ENCODE measurements at regions not wholly inside any gene's neighbourhood (a gene's known extent, or its start where the extent isn't known, plus 50 kb on each side); places are given as distances from the start of the nearest gene placed in this dataset.
A peak's percentile ranks its signal among the peaks of the same experiment; 100 is the strongest.

- POLR2A ChIA-PET, result no interaction called here
- CTCF ChIA-PET, result no interaction called here
- Mint-ChIP-seq H3K4me1 (ENCODE audit: low read depth) (no peaks in the 10 kb centered on the region), H3K27me3 (ENCODE audit: low read depth) (no peaks in the 10 kb centered on the region), H3K9me3 (ENCODE audit: insufficient read depth) (no peaks in the 10 kb centered on the region), H3K27ac (no peak overlapping the region), H3K36me3 (ENCODE audit: low read depth) (no peaks in the 10 kb centered on the region), H3K4me3 (no peak overlapping the region)
- no peak for ATAC-seq
- no peak for DNase-seq
These were observed 128.0 kb upstream of the GPR12 start for GRCh38 chr13:26888632-26889031.

- ATAC-seq (no peak), DNase-seq (no peak)
- no peaks in the 10 kb centered on the region for H3K36me3 Mint-ChIP-seq (ENCODE audit: low read depth)
- H3K27ac Mint-ChIP-seq, result no peak overlapping the region
- CTCF ChIA-PET, result interaction anchor here (0.7 to 1.1 kb wide), 2 partner anchors 14 to 16 kb away, joined by 3 to 5 read pairs; no protein-coding TSS in a partner anchor
- H3K9me3 Mint-ChIP-seq (ENCODE audit: insufficient read depth), result no peaks in the 10 kb centered on the region
- H3K27me3 Mint-ChIP-seq (ENCODE audit: low read depth), result no peaks in the 10 kb centered on the region
- POLR2A ChIA-PET, result no interaction called here
- no peak overlapping the region for H3K4me3 Mint-ChIP-seq
- H3K4me1 Mint-ChIP-seq (ENCODE audit: low read depth), result no peaks in the 10 kb centered on the region
These were observed 127.0 kb upstream of the GPR12 start for GRCh38 chr13:26887594-26887993.

GRCh38 chr13:26883613-26884257 is 123.1 kb upstream of the GPR12 start:
- Mint-ChIP-seq H3K36me3 (ENCODE audit: low read depth) (no peaks in the 10 kb centered on the region), H3K27me3 (ENCODE audit: low read depth) (no peaks in the 10 kb centered on the region), H3K9me3 (ENCODE audit: insufficient read depth) (no peaks in the 10 kb centered on the region), H3K4me3 (no peak overlapping the region), H3K27ac (no peak overlapping the region), H3K4me1 (ENCODE audit: low read depth) (no peaks in the 10 kb centered on the region)
- ChIA-PET CTCF (interaction anchor here (0.9 kb wide), 1 partner anchor 185 kb away, joined by 3 read pairs; no protein-coding TSS in a partner anchor), POLR2A (no interaction called here)
- DNase-seq (no peak), ATAC-seq (no peak)

GRCh38 chr13:26882731-26883130 is 122.1 kb upstream of the GPR12 start:
- Mint-ChIP-seq H3K9me3 (ENCODE audit: insufficient read depth) (no peaks in the 10 kb centered on the region), H3K36me3 (ENCODE audit: low read depth) (no peaks in the 10 kb centered on the region), H3K4me3 (no peak overlapping the region), H3K4me1 (ENCODE audit: low read depth) (no peaks in the 10 kb centered on the region), H3K27ac (no peak overlapping the region), H3K27me3 (ENCODE audit: low read depth) (peaks cover 4% of the 10 kb centered on the region)
- DNase-seq (no peak), ATAC-seq (no peak)
- ChIA-PET POLR2A (no interaction called here), CTCF (no interaction called here)

DNA sequence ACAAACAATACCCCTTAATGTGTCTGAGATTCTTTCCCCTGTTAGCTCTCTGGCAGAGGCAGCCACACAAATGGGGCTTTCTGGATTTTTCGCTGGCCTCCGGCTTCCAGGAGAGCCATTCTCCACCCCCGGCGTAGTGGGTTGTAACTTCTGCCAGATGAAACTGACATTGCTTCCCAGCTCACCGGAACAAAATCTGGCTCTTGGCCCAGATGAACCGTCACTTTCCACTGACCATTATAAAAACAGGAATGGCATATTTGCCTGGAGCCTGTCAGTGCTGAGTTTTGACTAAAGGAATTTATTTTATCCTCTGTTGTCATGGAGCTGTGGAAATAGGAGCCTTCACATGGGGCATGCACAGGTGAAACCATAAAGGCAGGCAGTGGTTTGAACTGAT is 120.6 kb upstream of the GPR12 start:
- no peak for DNase-seq

DNA sequence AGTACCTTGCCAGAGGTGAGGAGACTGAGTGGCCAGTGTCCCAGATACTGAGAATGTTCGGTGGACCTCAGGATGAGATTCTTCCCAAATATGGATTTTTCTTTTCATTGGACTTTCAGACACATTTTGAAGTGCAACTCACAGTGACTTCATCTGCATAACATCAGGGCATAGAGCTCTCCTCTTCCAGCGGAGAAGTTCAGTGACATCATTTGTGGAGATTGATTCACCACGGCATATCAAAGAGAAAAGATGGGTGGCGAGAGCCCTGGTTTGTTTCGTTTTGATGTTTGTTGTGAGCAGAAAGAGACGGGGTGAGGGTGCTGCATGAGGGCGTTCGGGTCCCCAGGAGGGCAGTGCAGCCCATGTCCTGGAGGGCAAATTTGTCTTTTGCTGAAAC is 120.1 kb upstream of the GPR12 start:
- CTCF ChIA-PET, result interaction anchor here (1.2 kb wide), 1 partner anchor 8 kb away, joined by 4 read pairs; no protein-coding TSS in a partner anchor
- peaks cover 8% of the 10 kb centered on the region for H3K9me3 Mint-ChIP-seq (ENCODE audit: insufficient read depth)
- no peak for ATAC-seq
- no peak overlapping the region for H3K4me3 Mint-ChIP-seq
- no peak overlapping the region for H3K27ac Mint-ChIP-seq
- POLR2A ChIA-PET, result interaction anchor here (1.0 kb wide), 1 partner anchor 9 kb away, joined by 3 read pairs; no protein-coding TSS in a partner anchor
- H3K36me3 Mint-ChIP-seq (ENCODE audit: low read depth), result no peaks in the 10 kb centered on the region
- peaks cover 8% of the 10 kb centered on the region for H3K27me3 Mint-ChIP-seq (ENCODE audit: low read depth)
- DNase-seq, result no peak
- H3K4me1 Mint-ChIP-seq (ENCODE audit: low read depth), result no peaks in the 10 kb centered on the region

More for the DNA sequence above, 120.6 kb upstream of the GPR12 start:
- Mint-ChIP-seq H3K27ac (no peak overlapping the region), H3K4me1 (ENCODE audit: low read depth) (no peaks in the 10 kb centered on the region), H3K36me3 (ENCODE audit: low read depth) (no peaks in the 10 kb centered on the region), H3K4me3 (no peak overlapping the region), H3K9me3 (ENCODE audit: insufficient read depth) (peaks cover 5% of the 10 kb centered on the region), H3K27me3 (ENCODE audit: low read depth) (peaks cover 8% of the 10 kb centered on the region)
- POLR2A ChIA-PET, result interaction anchor here (1.0 kb wide), 1 partner anchor 8 kb away, joined by 3 read pairs; no protein-coding TSS in a partner anchor
- no peak for ATAC-seq
- CTCF ChIA-PET, result interaction anchor here (1.2 kb wide), 1 partner anchor 8 kb away, joined by 4 read pairs; no protein-coding TSS in a partner anchor

- ATAC-seq (no peak), DNase-seq (no peak)
- Mint-ChIP-seq H3K27ac (no peak overlapping the region), H3K27me3 (ENCODE audit: low read depth) (peaks cover 10% of the 10 kb centered on the region), H3K36me3 (ENCODE audit: low read depth) (no peaks in the 10 kb centered on the region), H3K9me3 (ENCODE audit: insufficient read depth) (peaks cover 8% of the 10 kb centered on the region), H3K4me1 (ENCODE audit: low read depth) (no peaks in the 10 kb centered on the region), H3K4me3 (no peak overlapping the region)
- ChIA-PET POLR2A (no interaction called here), CTCF (no interaction called here)
These were observed 117.9 kb upstream of the GPR12 start for GRCh38 chr13:26878438-26878837.

DNA sequence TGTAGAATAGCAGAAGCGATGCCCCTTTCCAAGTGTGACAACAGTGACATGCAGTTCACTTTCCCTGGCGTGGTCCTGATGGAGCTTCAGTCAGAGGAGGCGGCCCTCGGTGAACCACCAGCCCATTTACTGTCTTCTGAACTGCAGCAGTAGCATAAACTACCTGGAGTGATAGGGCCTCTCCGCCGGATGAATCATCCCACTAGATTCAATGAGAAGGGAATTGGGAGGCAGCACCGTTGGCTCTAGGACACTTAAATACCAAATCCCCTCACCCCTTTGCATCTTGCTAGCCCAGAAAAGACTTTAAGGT is 112.8 kb upstream of the GPR12 start:
- no peak overlapping the region for H3K4me3 Mint-ChIP-seq
- H3K4me1 Mint-ChIP-seq (ENCODE audit: low read depth), result no peaks in the 10 kb centered on the region
- ATAC-seq (no peak), DNase-seq (no peak)
- POLR2A ChIA-PET, result no interaction called here
- no peaks in the 10 kb centered on the region for H3K36me3 Mint-ChIP-seq (ENCODE audit: low read depth)
- H3K9me3 Mint-ChIP-seq (ENCODE audit: insufficient read depth), result peaks cover 8% of the 10 kb centered on the region
- CTCF ChIA-PET, result interaction anchor here (0.7 to 4.7 kb wide), 24 partner anchors 8 to 688 kb away, joined by 3 to 71 read pairs (median 4); no protein-coding TSS in a partner anchor
- H3K27ac Mint-ChIP-seq, result no peak overlapping the region
- H3K27me3 Mint-ChIP-seq (ENCODE audit: low read depth), result peaks cover 9% of the 10 kb centered on the region

DNA sequence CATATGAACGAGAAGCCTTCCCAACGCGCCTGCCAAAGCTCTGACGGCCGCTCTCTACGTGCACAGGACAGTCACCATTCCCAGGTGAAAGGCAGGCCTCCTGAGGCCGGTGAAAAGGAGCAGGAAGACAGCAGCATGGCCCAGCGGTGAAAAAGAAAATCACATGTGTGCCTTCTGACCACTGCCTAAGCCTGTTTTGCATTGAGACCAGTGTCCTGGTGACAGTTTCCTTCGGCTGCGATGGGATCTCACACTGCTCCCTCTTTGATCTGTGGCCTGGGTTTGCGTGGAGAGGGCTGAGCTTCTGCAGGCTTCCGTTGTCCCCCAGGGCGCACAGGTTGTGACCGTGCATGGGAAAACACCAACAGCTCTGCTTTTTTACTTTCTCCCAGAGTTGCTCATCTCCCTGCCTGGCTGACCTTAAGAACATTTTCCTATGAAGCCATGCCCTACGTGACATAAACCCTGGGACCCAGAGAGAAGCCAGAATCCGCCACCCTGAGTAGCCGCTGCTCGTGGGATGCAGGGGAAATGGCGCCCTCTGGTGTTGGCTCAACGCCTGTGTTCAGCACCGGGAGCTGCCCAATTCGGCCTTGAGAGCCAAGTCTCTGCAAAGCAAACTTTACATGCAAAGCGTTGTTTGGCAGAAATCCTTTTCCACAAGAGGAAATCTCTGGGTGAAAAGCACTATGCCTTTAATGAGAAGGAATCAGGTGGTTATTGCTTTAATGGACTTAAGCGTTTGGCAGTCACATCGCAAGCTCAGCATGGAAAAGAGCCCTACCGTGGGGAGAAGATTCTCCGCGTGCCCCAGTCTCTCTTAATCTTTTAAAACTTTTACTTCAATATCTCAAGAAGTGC is 112.2 kb upstream of the GPR12 start:
- Mint-ChIP-seq H3K4me3 (no peak overlapping the region), H3K27me3 (ENCODE audit: low read depth) (peaks cover 6% of the 10 kb centered on the region), H3K4me1 (ENCODE audit: low read depth) (no peaks in the 10 kb centered on the region), H3K36me3 (ENCODE audit: low read depth) (no peaks in the 10 kb centered on the region), H3K27ac (no peak overlapping the region), H3K9me3 (ENCODE audit: insufficient read depth) (peaks cover 8% of the 10 kb centered on the region)
- DNase-seq, result peak; percentile 76
- POLR2A ChIA-PET, result no interaction called here
- CTCF ChIA-PET, result interaction anchor here (0.7 to 4.7 kb wide), 25 partner anchors 8 to 688 kb away, joined by 3 to 71 read pairs (median 4); no protein-coding TSS in a partner anchor
- ATAC-seq, result peak; percentile 71

GRCh38 chr13:26867451-26868091 is 107.0 kb upstream of the GPR12 start:
- no peaks in the 10 kb centered on the region for H3K4me1 Mint-ChIP-seq (ENCODE audit: low read depth)
- ChIA-PET POLR2A (interaction anchor here (0.8 kb wide), 1 partner anchor 1093 kb away, joined by 3 read pairs; no protein-coding TSS in a partner anchor), CTCF (no interaction called here)
- ATAC-seq (no peak), DNase-seq (peak; percentile 46)
- H3K27ac Mint-ChIP-seq, result no peak overlapping the region
- no peak overlapping the region for H3K4me3 Mint-ChIP-seq
- H3K9me3 Mint-ChIP-seq (ENCODE audit: insufficient read depth), result no peaks in the 10 kb centered on the region
- H3K36me3 Mint-ChIP-seq (ENCODE audit: low read depth), result no peaks in the 10 kb centered on the region
- no peaks in the 10 kb centered on the region for H3K27me3 Mint-ChIP-seq (ENCODE audit: low read depth)

DNA sequence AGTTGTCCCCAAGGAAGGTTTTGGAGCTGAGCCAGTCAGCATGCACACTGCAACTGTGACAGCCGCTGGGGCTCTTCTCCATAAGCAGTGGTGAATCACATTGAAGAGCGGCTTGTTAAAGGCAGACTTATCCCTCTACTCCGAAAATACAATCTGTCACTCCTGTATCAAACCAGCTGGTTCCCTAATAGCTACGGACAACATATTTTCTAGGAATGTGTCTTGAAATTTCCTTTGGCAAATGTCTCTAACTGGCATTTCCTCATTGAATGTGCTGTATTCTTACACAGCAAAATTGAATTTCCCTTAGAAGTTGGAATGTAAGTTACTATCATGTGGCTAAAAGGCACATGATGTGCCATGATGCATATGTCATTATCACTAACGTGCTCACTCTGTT is 104.0 kb upstream of the GPR12 start:
- no peaks in the 10 kb centered on the region for H3K9me3 Mint-ChIP-seq (ENCODE audit: insufficient read depth)
- ATAC-seq (no peak), DNase-seq (no peak)
- no peaks in the 10 kb centered on the region for H3K36me3 Mint-ChIP-seq (ENCODE audit: low read depth)
- ChIA-PET POLR2A (no interaction called here), CTCF (no interaction called here)
- no peak overlapping the region for H3K27ac Mint-ChIP-seq
- no peaks in the 10 kb centered on the region for H3K4me1 Mint-ChIP-seq (ENCODE audit: low read depth)
- no peaks in the 10 kb centered on the region for H3K27me3 Mint-ChIP-seq (ENCODE audit: low read depth)
- no peak overlapping the region for H3K4me3 Mint-ChIP-seq

DNA sequence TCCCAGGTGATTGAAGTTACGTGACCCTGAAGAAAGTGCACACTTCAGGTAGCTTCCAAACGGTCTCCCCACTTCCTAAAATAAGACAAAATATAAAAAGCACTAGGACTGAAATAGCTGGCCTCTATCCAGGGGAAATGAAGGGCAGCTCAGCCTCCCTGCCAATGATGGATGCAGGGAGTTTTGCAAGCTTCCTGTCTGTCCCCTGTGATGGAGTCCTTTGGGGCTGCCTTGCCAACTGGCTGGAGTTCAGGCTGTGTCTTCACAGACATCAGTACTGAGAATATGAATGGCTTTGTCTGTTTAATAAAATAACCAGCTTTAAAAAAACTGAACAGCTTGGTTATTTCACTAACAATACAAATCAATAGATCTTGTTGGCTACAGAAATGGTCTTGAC is 101.4 kb upstream of the GPR12 start:
- no peaks in the 10 kb centered on the region for H3K9me3 Mint-ChIP-seq (ENCODE audit: insufficient read depth)
- no peaks in the 10 kb centered on the region for H3K4me1 Mint-ChIP-seq (ENCODE audit: low read depth)
- no peak overlapping the region for H3K27ac Mint-ChIP-seq
- H3K27me3 Mint-ChIP-seq (ENCODE audit: low read depth), result peaks cover 2% of the 10 kb centered on the region
- H3K4me3 Mint-ChIP-seq, result no peak overlapping the region
- DNase-seq (no peak), ATAC-seq (no peak)
- ChIA-PET CTCF (interaction anchor here (0.9 to 1.3 kb wide), 3 partner anchors 11 to 69 kb away, joined by 3 to 4 read pairs (median 3); no protein-coding TSS in a partner anchor), POLR2A (interaction anchor here (0.6 kb wide), 1 partner anchor 130 kb away, joined by 3 read pairs; no protein-coding TSS in a partner anchor)
- H3K36me3 Mint-ChIP-seq (ENCODE audit: low read depth), result no peaks in the 10 kb centered on the region
